Neural crest cell (in vitro differentiated cells): ENCODE measurements at regions not wholly inside any gene's neighbourhood (a gene's known extent, or its start where the extent isn't known, plus 50 kb on each side); places are given as distances from the start of the nearest gene placed in this dataset.
A peak's percentile ranks its signal among the peaks of the same experiment; 100 is the strongest.

Experiments used
- DNase-seq: peaks from one replicate; pipeline ENCODE4 v3.0.0; 2021; ENCODE audit warnings: low read depth, mixed read lengths, low spot score
- H3K27ac Mint-ChIP-seq: one replicate; pipeline ENCODE4 v1.8.0; 2021; ENCODE audit warnings: mild to moderate bottlenecking, mixed read lengths; ENCODE audit not compliant: unreplicated experiment
- H3K27me3 Mint-ChIP-seq: 2 replicates; pipeline ENCODE4 v1.8.0; 2021; ENCODE audit warnings: low read depth, mild to moderate bottlenecking, mixed read lengths
- H3K36me3 Mint-ChIP-seq: 2 replicates; pipeline ENCODE4 v1.8.0; 2021; ENCODE audit warnings: low read depth, mild to moderate bottlenecking, mixed read lengths
- H3K4me1 Mint-ChIP-seq: 2 replicates; pipeline ENCODE4 v1.8.0; 2021; ENCODE audit warnings: mixed read lengths
- H3K4me3 Mint-ChIP-seq: one replicate; pipeline ENCODE4 v1.8.0; 2021; ENCODE audit warnings: mild to moderate bottlenecking, mixed read lengths
- H3K9me3 Mint-ChIP-seq: 2 replicates; pipeline ENCODE4 v1.8.0; 2021; ENCODE audit warnings: mixed read lengths
- TF ChIP-seq, protein P1 (sequence below): fragments of 200-600 bp; sonication (generic); conservative IDR thresholded peaks from 2 replicates; pipeline ENCODE4 v1.5.0; 2021; ENCODE audit warnings: antibody characterized with exemption, mild to moderate bottlenecking

DNA sequence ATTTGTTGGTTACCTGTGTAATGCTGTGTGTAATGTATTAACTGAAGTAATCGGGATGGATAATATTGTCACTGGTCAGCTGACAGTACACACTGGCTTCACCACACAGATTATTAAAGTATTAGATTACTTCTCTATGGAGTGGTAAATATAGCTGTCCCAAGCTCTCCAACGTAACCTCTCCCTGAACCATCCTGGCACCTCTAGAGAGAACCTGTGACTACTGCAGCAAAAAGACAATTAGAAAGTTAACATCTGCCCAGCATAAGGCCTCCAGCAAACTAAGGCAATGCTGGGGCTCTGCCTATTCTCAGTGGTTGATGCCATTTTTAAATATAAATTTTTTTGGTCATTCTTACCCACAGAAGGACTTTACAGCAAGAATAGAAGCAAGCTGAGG lies 351.3 kb downstream of the GPD2 start:
- DNase-seq = no peak
- Mint-ChIP-seq H3K4me3 (no peak overlapping the region), H3K4me1 (peaks cover 7% of the 10 kb centered on the region), H3K36me3 (no peaks in the 10 kb centered on the region), H3K27me3 (no peaks in the 10 kb centered on the region), H3K27ac (no peak overlapping the region), H3K9me3 (peaks cover 10% of the 10 kb centered on the region)
- TF ChIP-seq, protein P1, sequence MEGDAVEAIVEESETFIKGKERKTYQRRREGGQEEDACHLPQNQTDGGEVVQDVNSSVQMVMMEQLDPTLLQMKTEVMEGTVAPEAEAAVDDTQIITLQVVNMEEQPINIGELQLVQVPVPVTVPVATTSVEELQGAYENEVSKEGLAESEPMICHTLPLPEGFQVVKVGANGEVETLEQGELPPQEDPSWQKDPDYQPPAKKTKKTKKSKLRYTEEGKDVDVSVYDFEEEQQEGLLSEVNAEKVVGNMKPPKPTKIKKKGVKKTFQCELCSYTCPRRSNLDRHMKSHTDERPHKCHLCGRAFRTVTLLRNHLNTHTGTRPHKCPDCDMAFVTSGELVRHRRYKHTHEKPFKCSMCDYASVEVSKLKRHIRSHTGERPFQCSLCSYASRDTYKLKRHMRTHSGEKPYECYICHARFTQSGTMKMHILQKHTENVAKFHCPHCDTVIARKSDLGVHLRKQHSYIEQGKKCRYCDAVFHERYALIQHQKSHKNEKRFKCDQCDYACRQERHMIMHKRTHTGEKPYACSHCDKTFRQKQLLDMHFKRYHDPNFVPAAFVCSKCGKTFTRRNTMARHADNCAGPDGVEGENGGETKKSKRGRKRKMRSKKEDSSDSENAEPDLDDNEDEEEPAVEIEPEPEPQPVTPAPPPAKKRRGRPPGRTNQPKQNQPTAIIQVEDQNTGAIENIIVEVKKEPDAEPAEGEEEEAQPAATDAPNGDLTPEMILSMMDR = no peak

DNA sequence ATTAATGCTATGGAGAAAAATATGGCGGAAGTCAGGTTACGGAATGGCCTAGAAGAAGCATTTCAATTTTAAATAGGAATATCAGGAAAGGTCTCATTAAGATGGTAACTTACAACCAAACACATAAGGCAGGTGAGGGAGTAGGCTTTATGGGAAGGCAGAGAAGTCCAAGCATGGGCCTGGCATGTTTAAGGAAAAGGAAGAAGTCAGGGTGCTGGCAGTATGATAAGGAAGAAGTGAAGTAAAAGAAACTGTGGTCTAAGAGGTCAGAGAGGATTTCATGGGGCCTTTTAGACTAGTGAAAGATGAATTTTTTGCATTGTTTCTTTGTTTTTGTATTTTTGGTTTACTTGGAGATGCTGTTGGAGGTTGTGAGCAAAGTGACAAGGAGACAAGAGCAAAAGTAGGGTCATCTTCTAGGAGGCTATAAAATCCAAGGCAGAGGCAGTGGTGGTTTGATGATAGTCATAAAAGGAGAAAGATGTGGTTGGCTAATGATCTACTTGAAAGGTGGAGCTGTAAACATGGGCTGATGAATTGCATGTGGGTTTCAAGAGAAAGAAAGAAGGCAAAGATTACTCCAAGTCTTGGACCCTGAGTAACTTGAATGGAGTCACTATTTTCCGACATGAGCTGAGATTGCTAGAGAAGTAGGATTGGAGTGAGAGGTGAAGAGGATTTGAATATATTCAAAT lies 354.3 kb downstream of the GPD2 start:
- no peak overlapping the region for H3K4me3 Mint-ChIP-seq
- no peak for DNase-seq

DNA sequence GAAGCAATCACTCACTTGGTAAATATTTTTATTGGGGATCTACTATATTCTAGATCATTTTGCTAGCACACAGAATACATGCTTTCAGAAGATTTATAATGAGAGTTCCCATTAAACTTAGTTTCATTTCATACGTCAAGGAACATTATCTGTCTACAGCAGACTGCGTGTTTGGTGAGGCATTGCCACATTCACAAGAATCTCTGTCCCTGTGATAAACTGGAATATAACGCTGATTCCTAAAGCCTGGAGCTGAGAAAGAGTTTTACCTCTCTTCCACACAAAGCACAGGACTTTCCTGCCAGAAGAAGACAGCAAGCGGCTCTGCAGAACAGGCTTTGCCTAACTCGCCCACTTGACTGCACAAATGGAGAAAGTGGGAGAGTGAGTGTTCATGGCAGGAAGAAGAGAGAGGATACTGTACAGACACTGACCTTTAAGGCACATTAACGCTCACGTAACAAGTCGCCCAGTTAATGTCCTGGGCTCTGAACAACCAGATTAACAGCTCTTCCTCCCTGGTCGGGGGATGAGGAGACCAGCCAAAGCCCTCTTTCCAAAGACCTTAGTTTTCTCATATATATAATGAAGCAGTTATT lies 356.2 kb downstream of the GPD2 start:
- DNase-seq = no peak
- no peaks in the 10 kb centered on the region for H3K4me1 Mint-ChIP-seq
- no peaks in the 10 kb centered on the region for H3K36me3 Mint-ChIP-seq
- H3K27me3 Mint-ChIP-seq = no peaks in the 10 kb centered on the region
- H3K9me3 Mint-ChIP-seq = peaks cover 10% of the 10 kb centered on the region
- TF ChIP-seq, protein P1 = no peak
- H3K27ac Mint-ChIP-seq = no peak overlapping the region
- no peak overlapping the region for H3K4me3 Mint-ChIP-seq

More for the DNA sequence above, 354.3 kb downstream of the GPD2 start:
- Mint-ChIP-seq H3K27me3 (no peaks in the 10 kb centered on the region), H3K27ac (no peak overlapping the region), H3K36me3 (no peaks in the 10 kb centered on the region), H3K4me1 (no peaks in the 10 kb centered on the region), H3K9me3 (peaks cover 10% of the 10 kb centered on the region)
- TF ChIP-seq, protein P1 = no peak

DNA sequence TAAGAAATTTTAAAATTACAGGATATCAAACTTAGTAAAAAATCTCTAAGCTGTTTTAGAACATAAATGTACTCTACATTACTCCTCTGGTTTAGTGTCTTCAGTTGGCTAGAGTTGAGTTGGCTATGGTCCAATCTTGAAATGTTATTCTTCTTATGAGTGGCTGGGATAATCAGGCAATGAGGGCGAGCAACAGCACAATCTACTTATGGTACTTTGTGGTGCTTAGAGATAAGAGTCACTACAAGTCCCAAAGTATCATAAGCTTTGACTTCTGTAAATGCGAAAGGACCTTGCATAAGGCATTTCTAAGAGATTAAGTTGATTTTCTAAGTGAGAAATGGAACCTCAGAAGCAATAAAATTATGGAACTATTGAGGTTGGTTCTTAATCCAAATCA lies 361.7 kb downstream of the GPD2 start:
- TF ChIP-seq, protein P1 = no peak
- no peak for DNase-seq
- Mint-ChIP-seq H3K27ac (no peak overlapping the region), H3K4me1 (peaks cover 19% of the 10 kb centered on the region), H3K4me3 (no peak overlapping the region), H3K36me3 (no peaks in the 10 kb centered on the region), H3K27me3 (no peaks in the 10 kb centered on the region), H3K9me3 (no peaks in the 10 kb centered on the region)

DNA sequence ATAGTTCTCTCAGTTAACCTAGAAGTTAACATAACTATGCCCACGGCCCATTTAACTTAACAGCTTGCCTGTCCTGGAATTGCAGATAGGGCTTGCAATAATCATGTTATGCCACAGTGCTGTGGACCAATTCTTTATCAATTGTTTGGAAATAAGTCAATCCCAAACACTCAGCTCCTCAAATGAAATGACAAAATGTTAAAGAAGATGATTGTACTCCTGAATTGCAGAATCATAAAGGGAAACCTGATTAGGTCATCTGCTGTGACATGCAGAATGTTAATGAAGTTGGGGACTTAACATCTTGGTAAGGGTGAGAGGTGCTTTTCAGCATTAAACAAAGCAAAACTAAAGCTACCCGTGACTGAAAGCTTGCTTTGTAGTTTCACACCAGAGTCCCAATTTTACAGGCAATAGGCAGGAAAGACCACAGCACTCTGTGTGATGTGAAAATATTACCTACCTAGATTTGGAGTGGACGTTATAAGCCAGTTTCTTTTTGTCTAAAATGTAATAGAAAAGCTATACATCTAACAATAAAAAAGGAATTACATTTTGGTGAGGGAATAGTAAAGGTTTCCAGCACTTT lies 364.0 kb downstream of the GPD2 start:
- Mint-ChIP-seq H3K4me1 (peaks cover 30% of the 10 kb centered on the region), H3K36me3 (no peaks in the 10 kb centered on the region), H3K27ac (no peak overlapping the region), H3K9me3 (no peaks in the 10 kb centered on the region), H3K4me3 (peak overlapping the region; percentile 13), H3K27me3 (no peaks in the 10 kb centered on the region)
- no peak for DNase-seq
- TF ChIP-seq, protein P1 = no peak
